Ovary (tissue), 3 donors: ENCODE measurements at regions not wholly inside any gene's neighbourhood (a gene's known extent, or its start where the extent isn't known, plus 50 kb on each side); places are given as distances from the start of the nearest gene placed in this dataset.

Experiments
- EP300 ChIP-seq: sonication (generic); formaldehyde crosslinking; IDR thresholded peaks from one replicate; pipeline ENCODE4 v1.6.1; 2017; ENCODE audit warnings: antibody characterized with exemption
- POLR2A ChIP-seq: fragments of 450-650 bp; IDR thresholded peaks from one replicate; pipeline ENCODE4 v1.6.1; 2017; ENCODE audit warnings: antibody characterized with exemption, mild to moderate bottlenecking, moderate library complexity
- TF ChIP-seq, protein P1 (sequence below), 3 donors: fragments of 450-650 bp in 2 of 3; fragments of 200-600 bp in 1 of 3; IDR thresholded peaks; one replicate each; pipeline versions ENCODE4 v1.5.1 to v1.8.0; 2016 to 2022; ENCODE audit warnings: antibody characterized with exemption in 3 of 3, mild to moderate bottlenecking in 1 of 3
- donor health status: DM: no; HTN: no; CAD: no.

DNA sequence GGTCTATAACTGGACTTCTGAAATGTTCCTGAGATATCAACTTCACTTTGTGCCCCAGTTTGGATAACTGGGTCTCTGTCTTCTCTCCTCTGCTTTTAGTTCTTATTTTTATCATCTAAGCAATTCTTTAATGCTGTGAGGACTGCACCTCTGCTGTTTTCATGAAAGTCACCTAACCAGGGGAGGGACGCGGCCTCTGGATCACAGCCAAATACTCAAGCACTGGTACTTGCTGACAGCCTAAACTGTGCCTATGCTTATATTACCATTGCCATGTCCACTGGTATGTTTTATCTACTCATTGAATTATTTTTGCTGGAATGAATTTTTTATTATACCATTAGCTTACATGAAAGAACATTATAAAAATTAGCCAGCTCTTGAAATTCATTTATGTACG, 674.0 kb downstream of the DMRTA1 start:
- TF ChIP-seq, protein P1, sequence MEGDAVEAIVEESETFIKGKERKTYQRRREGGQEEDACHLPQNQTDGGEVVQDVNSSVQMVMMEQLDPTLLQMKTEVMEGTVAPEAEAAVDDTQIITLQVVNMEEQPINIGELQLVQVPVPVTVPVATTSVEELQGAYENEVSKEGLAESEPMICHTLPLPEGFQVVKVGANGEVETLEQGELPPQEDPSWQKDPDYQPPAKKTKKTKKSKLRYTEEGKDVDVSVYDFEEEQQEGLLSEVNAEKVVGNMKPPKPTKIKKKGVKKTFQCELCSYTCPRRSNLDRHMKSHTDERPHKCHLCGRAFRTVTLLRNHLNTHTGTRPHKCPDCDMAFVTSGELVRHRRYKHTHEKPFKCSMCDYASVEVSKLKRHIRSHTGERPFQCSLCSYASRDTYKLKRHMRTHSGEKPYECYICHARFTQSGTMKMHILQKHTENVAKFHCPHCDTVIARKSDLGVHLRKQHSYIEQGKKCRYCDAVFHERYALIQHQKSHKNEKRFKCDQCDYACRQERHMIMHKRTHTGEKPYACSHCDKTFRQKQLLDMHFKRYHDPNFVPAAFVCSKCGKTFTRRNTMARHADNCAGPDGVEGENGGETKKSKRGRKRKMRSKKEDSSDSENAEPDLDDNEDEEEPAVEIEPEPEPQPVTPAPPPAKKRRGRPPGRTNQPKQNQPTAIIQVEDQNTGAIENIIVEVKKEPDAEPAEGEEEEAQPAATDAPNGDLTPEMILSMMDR (IDR thresholded peaks at IDR 0.05) = no peak
- TF ChIP-seq POLR2A = no peak
- TF ChIP-seq EP300 = no peak
